Esophagus (tissue), 2 donors: ENCODE measurements at regions not wholly inside any gene's neighbourhood (a gene's known extent, or its start where the extent isn't known, plus 50 kb on each side); places are given as distances from the start of the nearest gene placed in this dataset.

Source experiments
- H3K27ac ChIP-seq, 2 donors: one replicate each; pipeline ENCODE4 v1.5.1; 2013; ENCODE audit warnings: low read depth in 2 of 2, mild to moderate bottlenecking in 2 of 2, inconsistent platforms in 1 of 2, low read length in 1 of 2, moderate library complexity in 1 of 2
- H3K27me3 ChIP-seq, 2 donors: one replicate each; pipeline ENCODE4 v1.6.1; 2013; ENCODE audit warnings: low read length in 2 of 2, control low read depth in 1 of 2, mild to moderate bottlenecking in 1 of 2; ENCODE audit not compliant: insufficient read depth in 2 of 2, control insufficient read depth in 1 of 2
- H3K36me3 ChIP-seq, 2 donors: one replicate each; pipeline ENCODE4 v1.6.1; 2013; ENCODE audit warnings: low read length in 1 of 2; ENCODE audit not compliant: control insufficient read depth in 2 of 2, insufficient read depth in 2 of 2
- H3K4me1 ChIP-seq, 2 donors: one replicate each; pipeline ENCODE4 v1.6.1; 2013; ENCODE audit warnings: low read length in 1 of 2; ENCODE audit not compliant: control insufficient read depth in 2 of 2, insufficient read depth in 2 of 2
- H3K4me3 ChIP-seq, 2 donors: one replicate each; pipeline ENCODE4 v1.5.1; 2013; ENCODE audit warnings: low read length in 2 of 2, mild to moderate bottlenecking in 2 of 2, low read depth in 1 of 2, moderate library complexity in 1 of 2
- H3K9me3 ChIP-seq, 2 donors: one replicate each; pipeline ENCODE4 v1.6.1; 2013; ENCODE audit warnings: mild to moderate bottlenecking in 2 of 2, low read depth in 1 of 2, low read length in 1 of 2, moderate library complexity in 1 of 2; ENCODE audit not compliant: control insufficient read depth in 2 of 2, insufficient read depth in 1 of 2
- WGBS, 2 donors: extraction: QIAGEN DNeasy Blood & Tissue Kit; methylation state at CpG; one replicate each; pipeline ENCODE4 v1.1.7; 2013; 5-methylcytosine and 5-hydroxymethylcytosine counted together
- donor health status: healthy with polysubstance abuse.
- donor health status: Bipolar disorder and iron deficiency.

GRCh38 chr16:17633181-17633951 is 162.6 kb upstream of the XYLT1 start:
- WGBS, 2 donors: 32 to 41% methylated on average over 8 of the region's 8 CpGs
- H3K27me3 ChIP-seq: no peaks in the 10 kb centered on the region
- H3K9me3 ChIP-seq: no peaks in the 10 kb centered on the region
- no peaks in the 10 kb centered on the region for H3K4me1 ChIP-seq
- H3K27ac ChIP-seq: peak overlapping the region; percentile 85 to 90
- no peaks in the 10 kb centered on the region for H3K36me3 ChIP-seq
- H3K4me3 ChIP-seq: no peak overlapping the region

GRCh38 chr16:17632667-17633066 is 161.9 kb upstream of the XYLT1 start:
- no peaks in the 10 kb centered on the region for H3K4me1 ChIP-seq
- WGBS, 2 donors: 34 to 40% methylated on average over 8 of the region's 8 CpGs
- no peak overlapping the region for H3K4me3 ChIP-seq
- no peaks in the 10 kb centered on the region for H3K27me3 ChIP-seq
- no peaks in the 10 kb centered on the region for H3K9me3 ChIP-seq
- peak overlapping the region; percentile 54 to 63 for H3K27ac ChIP-seq
- H3K36me3 ChIP-seq: no peaks in the 10 kb centered on the region

- Histone ChIP-seq H3K9me3 (peaks cover 0 to 5% of the 10 kb centered on the region in 2 donors), H3K27me3 (no peaks in the 10 kb centered on the region), H3K4me3 (no peak overlapping the region), H3K36me3 (no peaks in the 10 kb centered on the region), H3K4me1 (no peaks in the 10 kb centered on the region), H3K27ac (no peak overlapping the region)
- WGBS, 2 donors: 76 to 87% methylated on average over 5 of the region's 5 CpGs
These were observed 159.2 kb upstream of the XYLT1 start for GRCh38 chr16:17629936-17630335.

DNA sequence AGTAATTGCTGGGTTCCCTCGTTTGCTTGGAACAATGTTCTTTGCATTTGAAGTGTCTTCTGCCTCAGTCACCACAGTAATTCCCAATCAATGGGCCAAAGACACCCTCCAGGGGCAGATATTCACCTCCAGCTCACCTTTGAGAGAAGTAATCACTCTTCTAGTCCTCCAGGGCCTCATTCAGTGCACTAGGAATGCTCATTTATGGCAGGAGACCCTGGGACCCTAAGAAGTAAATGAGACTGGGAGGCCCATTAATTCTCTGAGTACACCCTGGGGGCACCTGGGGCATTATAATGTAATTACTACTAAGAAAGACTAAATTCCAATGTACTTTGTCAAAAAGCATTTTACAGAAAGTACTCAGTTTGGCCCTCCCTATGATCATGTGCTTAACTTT is 158.2 kb upstream of the XYLT1 start:
- WGBS, 2 donors: 36 to 38% methylated on average over 1 of the region's 1 CpG
- H3K4me3 ChIP-seq: no peak overlapping the region
- no peaks in the 10 kb centered on the region for H3K27me3 ChIP-seq
- no peaks in the 10 kb centered on the region for H3K36me3 ChIP-seq
- no peak overlapping the region for H3K27ac ChIP-seq
- no peaks in the 10 kb centered on the region for H3K4me1 ChIP-seq
- H3K9me3 ChIP-seq: peaks cover 0 to 5% of the 10 kb centered on the region in 2 donors

DNA sequence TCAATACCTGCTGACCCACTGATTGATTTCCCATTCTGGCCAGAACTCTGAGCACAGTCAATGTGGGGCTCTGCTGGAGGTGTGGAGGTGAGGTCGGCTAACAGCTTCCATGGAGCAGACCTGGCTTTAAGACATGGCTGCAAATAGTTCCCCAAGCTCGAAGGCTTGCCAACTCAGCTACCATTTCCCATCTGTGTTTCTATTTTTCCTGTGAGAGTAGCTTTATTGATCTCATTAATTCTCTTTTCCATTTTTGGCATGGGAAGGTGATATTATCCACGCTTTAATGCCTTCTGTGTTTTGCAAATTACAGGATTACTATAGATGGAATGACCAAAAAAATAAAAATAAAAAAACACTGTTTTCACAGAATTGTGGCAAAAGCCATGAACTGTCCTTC is 151.6 kb upstream of the XYLT1 start:
- no peaks in the 10 kb centered on the region for H3K27me3 ChIP-seq
- 69 to 86% methylated on average over 3 of the region's 3 CpGs for WGBS, 2 donors
- no peak overlapping the region for H3K27ac ChIP-seq
- H3K4me1 ChIP-seq: no peaks in the 10 kb centered on the region
- no peaks in the 10 kb centered on the region for H3K36me3 ChIP-seq
- no peak overlapping the region for H3K4me3 ChIP-seq
- H3K9me3 ChIP-seq: peaks cover 0 to 3% of the 10 kb centered on the region in 2 donors

GRCh38 chr16:17619261-17619660 is 148.5 kb upstream of the XYLT1 start:
- H3K4me3 ChIP-seq: no peak overlapping the region
- WGBS, 2 donors: 87 to 88% methylated on average over 8 of the region's 8 CpGs
- no peaks in the 10 kb centered on the region for H3K27me3 ChIP-seq
- no peaks in the 10 kb centered on the region for H3K36me3 ChIP-seq
- no peak overlapping the region for H3K27ac ChIP-seq
- no peaks in the 10 kb centered on the region for H3K9me3 ChIP-seq
- H3K4me1 ChIP-seq: no peaks in the 10 kb centered on the region

GRCh38 chr16:17617021-17617552 is 146.3 kb upstream of the XYLT1 start:
- no peaks in the 10 kb centered on the region for H3K9me3 ChIP-seq
- no peaks in the 10 kb centered on the region for H3K36me3 ChIP-seq
- H3K4me1 ChIP-seq: no peaks in the 10 kb centered on the region
- no peaks in the 10 kb centered on the region for H3K27me3 ChIP-seq
- no peak overlapping the region for H3K4me3 ChIP-seq
- H3K27ac ChIP-seq: no peak overlapping the region
- 75 to 79% methylated on average over 4 of the region's 4 CpGs for WGBS, 2 donors

DNA sequence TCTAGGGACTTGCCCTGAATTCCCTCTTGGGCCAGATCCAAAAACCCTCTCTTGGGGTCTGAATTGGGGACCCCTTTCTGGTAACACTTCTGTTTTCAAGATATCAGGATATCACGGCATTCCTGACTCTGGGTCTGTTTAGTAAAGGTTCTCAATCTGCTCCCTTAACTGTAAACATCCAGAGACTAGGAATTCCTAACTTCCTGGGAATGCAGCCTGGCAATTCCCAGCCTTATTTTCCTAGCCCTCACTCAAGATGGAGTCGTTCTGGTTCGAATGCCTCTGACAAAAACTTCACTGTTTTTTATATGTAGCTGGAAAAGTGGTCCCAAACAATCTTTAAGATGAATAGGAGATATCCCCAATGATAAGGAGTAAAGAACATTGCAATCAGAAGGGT is 141.6 kb upstream of the XYLT1 start:
- Histone ChIP-seq H3K27ac (no peak overlapping the region), H3K4me1 (no peaks in the 10 kb centered on the region), H3K4me3 (no peak overlapping the region), H3K27me3 (no peaks in the 10 kb centered on the region), H3K9me3 (no peaks in the 10 kb centered on the region), H3K36me3 (no peaks in the 10 kb centered on the region)
- 58 to 61% methylated on average over 3 of the region's 3 CpGs for WGBS, 2 donors

- WGBS, 2 donors: 38 to 39% methylated on average over 6 of the region's 6 CpGs
- Histone ChIP-seq H3K4me1 (no peaks in the 10 kb centered on the region), H3K9me3 (no peaks in the 10 kb centered on the region)
These were observed 136.8 kb upstream of the XYLT1 start for GRCh38 chr16:17607609-17608008.

DNA sequence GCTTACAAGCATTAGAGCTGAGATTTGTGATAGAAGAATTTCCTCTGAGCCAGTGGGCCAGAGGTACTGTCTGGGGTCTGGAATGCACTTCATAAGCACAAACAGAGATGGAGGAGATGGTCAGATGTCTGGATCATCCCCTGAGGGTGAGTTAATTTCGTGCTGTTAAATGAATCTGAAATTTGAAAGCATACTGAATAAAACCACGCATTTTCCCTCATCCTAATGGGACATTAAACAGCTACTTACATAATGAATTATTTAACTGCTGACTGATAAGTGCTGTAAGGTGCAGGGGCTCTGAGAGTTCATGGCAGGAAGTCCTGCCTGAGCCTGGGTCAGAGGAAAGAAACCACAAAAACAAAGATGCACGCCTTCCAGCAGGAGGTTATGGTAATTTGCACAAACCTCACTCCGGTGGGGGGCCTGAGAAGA is 136.3 kb upstream of the XYLT1 start:
- Histone ChIP-seq H3K27ac (no peak overlapping the region), H3K27me3 (no peaks in the 10 kb centered on the region)
- WGBS, 2 donors: 19 to 20% methylated on average over 4 of the region's 4 CpGs

More at GRCh38 chr16:17607609-17608008, 136.8 kb upstream of the XYLT1 start:
- H3K27ac ChIP-seq: no peak overlapping the region
- H3K36me3 ChIP-seq: no peaks in the 10 kb centered on the region
- no peaks in the 10 kb centered on the region for H3K27me3 ChIP-seq
- no peak overlapping the region for H3K4me3 ChIP-seq

More for the DNA sequence above, 136.3 kb upstream of the XYLT1 start:
- no peaks in the 10 kb centered on the region for H3K36me3 ChIP-seq
- H3K9me3 ChIP-seq: no peaks in the 10 kb centered on the region
- H3K4me3 ChIP-seq: no peak overlapping the region
- H3K4me1 ChIP-seq: no peaks in the 10 kb centered on the region
